ENCODE measurements at regions not wholly inside any gene's neighbourhood (a gene's known extent, or its start where the extent isn't known, plus 50 kb on each side); places are given as distances from the start of the nearest gene placed in this dataset.

DNA sequence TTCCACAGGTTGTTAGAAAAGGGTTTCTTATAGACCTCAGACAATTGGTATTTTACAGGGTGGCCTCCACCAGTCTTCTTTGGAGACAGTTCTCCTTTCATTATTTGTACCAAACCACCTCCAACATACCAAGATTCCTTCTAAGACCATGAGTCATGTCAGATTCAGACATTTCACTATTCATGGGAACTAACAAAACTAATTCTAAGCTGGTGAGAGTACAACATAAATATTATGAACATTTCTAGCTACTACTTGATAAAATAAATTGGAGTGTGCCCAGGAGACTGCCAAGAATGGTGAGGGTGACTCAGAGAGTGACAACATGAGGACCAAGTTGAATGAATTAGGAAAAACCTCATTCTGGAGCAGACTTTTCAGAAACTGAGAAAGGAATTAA lies 494.6 kb upstream of the LRRC4C start:
- Mint-ChIP-seq H3K4me3 (no peak overlapping the region), H3K9me3 (peaks cover 10% of the 10 kb centered on the region), H3K27ac (no peak overlapping the region), H3K36me3 (ENCODE audit: low read depth) (no peaks in the 10 kb centered on the region), H3K27me3 (no peaks in the 10 kb centered on the region), H3K4me1 (no peaks in the 10 kb centered on the region)
- TF ChIP-seq, protein P1, sequence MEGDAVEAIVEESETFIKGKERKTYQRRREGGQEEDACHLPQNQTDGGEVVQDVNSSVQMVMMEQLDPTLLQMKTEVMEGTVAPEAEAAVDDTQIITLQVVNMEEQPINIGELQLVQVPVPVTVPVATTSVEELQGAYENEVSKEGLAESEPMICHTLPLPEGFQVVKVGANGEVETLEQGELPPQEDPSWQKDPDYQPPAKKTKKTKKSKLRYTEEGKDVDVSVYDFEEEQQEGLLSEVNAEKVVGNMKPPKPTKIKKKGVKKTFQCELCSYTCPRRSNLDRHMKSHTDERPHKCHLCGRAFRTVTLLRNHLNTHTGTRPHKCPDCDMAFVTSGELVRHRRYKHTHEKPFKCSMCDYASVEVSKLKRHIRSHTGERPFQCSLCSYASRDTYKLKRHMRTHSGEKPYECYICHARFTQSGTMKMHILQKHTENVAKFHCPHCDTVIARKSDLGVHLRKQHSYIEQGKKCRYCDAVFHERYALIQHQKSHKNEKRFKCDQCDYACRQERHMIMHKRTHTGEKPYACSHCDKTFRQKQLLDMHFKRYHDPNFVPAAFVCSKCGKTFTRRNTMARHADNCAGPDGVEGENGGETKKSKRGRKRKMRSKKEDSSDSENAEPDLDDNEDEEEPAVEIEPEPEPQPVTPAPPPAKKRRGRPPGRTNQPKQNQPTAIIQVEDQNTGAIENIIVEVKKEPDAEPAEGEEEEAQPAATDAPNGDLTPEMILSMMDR (IDR thresholded peaks at IDR 0.05): no peak
- CTCF ChIA-PET: no interaction called here
- intact Hi-C loops (cut with micrococcal nuclease): no loop called here
- POLR2A ChIA-PET: no interaction called here
- DNase-seq: no peak
- ATAC-seq (ENCODE audit: low read depth): no peak

- ChIA-PET CTCF (no interaction called here), POLR2A (no interaction called here)
- intact Hi-C loops (cut with micrococcal nuclease): no loop called here
- H3K27me3 Mint-ChIP-seq: no peaks in the 10 kb centered on the region
- DNase-seq (no peak), ATAC-seq (ENCODE audit: low read depth) (no peak)
- no peaks in the 10 kb centered on the region for H3K36me3 Mint-ChIP-seq (ENCODE audit: low read depth)
- H3K9me3 Mint-ChIP-seq: peaks cover 8% of the 10 kb centered on the region
- no peaks in the 10 kb centered on the region for H3K4me1 Mint-ChIP-seq
- TF ChIP-seq, protein P1 (IDR thresholded peaks at IDR 0.05): no peak
- no peak overlapping the region for H3K4me3 Mint-ChIP-seq
- H3K27ac Mint-ChIP-seq: no peak overlapping the region
Measured at GRCh38 chr11:41955066-41955465, 495.6 kb upstream of the LRRC4C start.

DNA sequence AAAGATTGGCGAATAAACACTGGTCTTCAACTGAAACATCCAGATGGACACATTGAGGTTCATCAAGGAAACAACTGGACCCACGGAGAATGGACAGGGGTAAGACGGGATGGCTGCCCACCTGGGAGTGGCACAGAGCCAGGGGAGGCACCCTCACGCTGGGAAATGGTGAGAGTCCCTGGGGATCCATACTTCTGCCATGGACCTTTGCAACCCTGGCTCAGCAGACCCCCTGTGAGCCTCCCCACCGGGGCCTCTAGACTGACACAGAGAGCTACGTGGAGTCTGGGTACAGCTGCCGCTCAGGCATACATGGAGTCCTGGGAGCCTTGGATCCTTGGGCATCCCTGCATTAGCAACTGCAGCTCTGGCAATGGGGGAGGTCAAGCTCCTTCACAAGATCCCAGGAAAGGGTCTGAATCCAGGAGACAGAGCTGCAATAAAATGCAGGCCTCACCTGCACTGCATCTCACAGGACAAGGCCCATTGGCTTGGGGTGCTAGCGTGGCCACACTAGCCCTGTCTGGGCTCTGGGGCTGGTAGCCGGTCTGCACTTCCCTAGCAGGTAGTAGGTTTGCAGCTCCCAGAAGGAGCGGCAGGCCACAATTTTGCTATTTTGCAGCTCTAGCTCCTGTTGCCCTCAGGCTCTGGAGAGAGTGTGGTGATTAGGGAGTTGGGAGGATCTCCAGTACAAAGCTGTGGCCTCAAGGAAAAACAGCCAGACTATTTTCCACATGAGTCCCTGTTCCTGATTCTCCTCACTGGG lies 496.4 kb upstream of the LRRC4C start:
- TF ChIP-seq, protein P1 (IDR thresholded peaks at IDR 0.05): no peak
- no peak overlapping the region for H3K27ac Mint-ChIP-seq
- peaks cover 8% of the 10 kb centered on the region for H3K9me3 Mint-ChIP-seq
- DNase-seq (no peak), ATAC-seq (ENCODE audit: low read depth) (no peak)
- H3K27me3 Mint-ChIP-seq: no peaks in the 10 kb centered on the region
- CTCF ChIA-PET: no interaction called here
- no peaks in the 10 kb centered on the region for H3K36me3 Mint-ChIP-seq (ENCODE audit: low read depth)
- intact Hi-C loops (cut with micrococcal nuclease): no loop called here
- POLR2A ChIA-PET: no interaction called here
- H3K4me3 Mint-ChIP-seq: no peak overlapping the region
- H3K4me1 Mint-ChIP-seq: no peaks in the 10 kb centered on the region

- Mint-ChIP-seq H3K27ac (no peak overlapping the region), H3K27me3 (no peaks in the 10 kb centered on the region), H3K4me1 (no peaks in the 10 kb centered on the region), H3K36me3 (ENCODE audit: low read depth) (no peaks in the 10 kb centered on the region), H3K4me3 (no peak overlapping the region), H3K9me3 (no peaks in the 10 kb centered on the region)
- intact Hi-C loops (cut with micrococcal nuclease): no loop called here
- DNase-seq (no peak), ATAC-seq (ENCODE audit: low read depth) (no peak)
- ChIA-PET CTCF (no interaction called here), POLR2A (no interaction called here)
- TF ChIP-seq, protein P1 (IDR thresholded peaks at IDR 0.05): no peak
Measured at GRCh38 chr11:41963406-41963805, 504.0 kb upstream of the LRRC4C start.

DNA sequence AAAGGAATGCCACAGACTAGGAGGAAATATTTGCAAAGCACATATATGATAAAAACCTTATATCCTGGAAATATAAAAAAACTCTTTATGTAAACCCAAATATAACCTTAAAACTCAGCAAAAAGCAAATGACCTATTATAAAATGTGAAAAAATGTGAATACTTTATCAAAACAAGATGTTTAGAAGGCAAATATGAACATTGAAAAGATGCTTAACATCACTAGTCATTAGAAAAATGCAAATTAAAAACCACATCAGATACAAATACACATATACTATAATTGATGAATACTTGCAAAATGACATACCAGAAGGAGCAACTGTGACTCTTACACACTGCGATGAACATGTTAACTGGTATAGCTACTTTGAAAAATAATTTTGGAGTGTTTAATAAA lies 511.2 kb upstream of the LRRC4C start:
- Mint-ChIP-seq H3K27me3 (no peaks in the 10 kb centered on the region), H3K4me1 (no peaks in the 10 kb centered on the region), H3K4me3 (no peak overlapping the region), H3K27ac (no peak overlapping the region), H3K36me3 (ENCODE audit: low read depth) (no peaks in the 10 kb centered on the region), H3K9me3 (peaks cover 13% of the 10 kb centered on the region)
- intact Hi-C loops (cut with micrococcal nuclease): no loop called here
- CTCF ChIA-PET: no interaction called here
- ATAC-seq (ENCODE audit: low read depth) (no peak), DNase-seq (no peak)
- POLR2A ChIA-PET: no interaction called here
- TF ChIP-seq, protein P1 (IDR thresholded peaks at IDR 0.05): no peak

Data from activated B cell treated with CpG ODN at 0.5 μM for 24 hours (primary cell).